ENCODE measurements at regions not wholly inside any gene's neighbourhood (a gene's known extent, or its start where the extent isn't known, plus 50 kb on each side); places are given as distances from the start of the nearest gene placed in this dataset.
"Not testable (repeated sequence)": the region's sequence is repeated elsewhere in the genome, so short reads cannot be mapped to it uniquely, and the experiment has no call there.

DNA sequence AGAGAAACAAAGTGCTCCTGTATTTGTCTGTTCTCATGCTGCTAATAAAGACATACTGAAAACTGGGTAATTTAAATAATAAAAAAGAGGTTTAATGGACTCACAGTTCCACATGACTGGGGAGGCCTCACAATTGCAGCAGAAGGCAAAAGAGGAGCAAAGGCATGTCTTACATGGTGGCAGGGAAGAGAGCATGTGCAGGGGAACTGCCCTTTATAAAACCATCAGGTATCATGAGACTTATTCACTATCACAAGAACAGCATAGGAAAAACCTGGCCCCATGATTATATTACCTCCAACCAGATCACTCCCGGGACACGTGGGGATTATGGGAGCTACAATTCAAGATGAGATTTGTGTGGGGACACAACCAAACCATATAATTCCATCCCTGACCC, 514.1 kb upstream of the ADGRB3 start:
- TF ChIP-seq, protein P1, sequence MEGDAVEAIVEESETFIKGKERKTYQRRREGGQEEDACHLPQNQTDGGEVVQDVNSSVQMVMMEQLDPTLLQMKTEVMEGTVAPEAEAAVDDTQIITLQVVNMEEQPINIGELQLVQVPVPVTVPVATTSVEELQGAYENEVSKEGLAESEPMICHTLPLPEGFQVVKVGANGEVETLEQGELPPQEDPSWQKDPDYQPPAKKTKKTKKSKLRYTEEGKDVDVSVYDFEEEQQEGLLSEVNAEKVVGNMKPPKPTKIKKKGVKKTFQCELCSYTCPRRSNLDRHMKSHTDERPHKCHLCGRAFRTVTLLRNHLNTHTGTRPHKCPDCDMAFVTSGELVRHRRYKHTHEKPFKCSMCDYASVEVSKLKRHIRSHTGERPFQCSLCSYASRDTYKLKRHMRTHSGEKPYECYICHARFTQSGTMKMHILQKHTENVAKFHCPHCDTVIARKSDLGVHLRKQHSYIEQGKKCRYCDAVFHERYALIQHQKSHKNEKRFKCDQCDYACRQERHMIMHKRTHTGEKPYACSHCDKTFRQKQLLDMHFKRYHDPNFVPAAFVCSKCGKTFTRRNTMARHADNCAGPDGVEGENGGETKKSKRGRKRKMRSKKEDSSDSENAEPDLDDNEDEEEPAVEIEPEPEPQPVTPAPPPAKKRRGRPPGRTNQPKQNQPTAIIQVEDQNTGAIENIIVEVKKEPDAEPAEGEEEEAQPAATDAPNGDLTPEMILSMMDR (conservative IDR thresholded peaks at IDR 0.05; ENCODE audit: low read depth, low read length) = not testable (repeated sequence)
- TF ChIP-seq EZH2 (IDR thresholded peaks at IDR 0.05; ENCODE audit: low read length, unreplicated experiment) = not testable (repeated sequence)
